NT2/D1 (cell line): ENCODE measurements at regions not wholly inside any gene's neighbourhood (a gene's known extent, or its start where the extent isn't known, plus 50 kb on each side); places are given as distances from the start of the nearest gene placed in this dataset.

Experiments used
- DNase-seq: peaks from one replicate; pipeline ENCODE4 v3.0.0-alpha.2; 2011; ENCODE audit warnings: low read depth, low spot score
- H3K27me3 ChIP-seq: 2 replicates; pipeline ENCODE4 v1.6.0; 2011; ENCODE audit warnings: mild to moderate bottlenecking; ENCODE audit not compliant: insufficient read length, insufficient read depth
- H3K36me3 ChIP-seq: 2 replicates; pipeline ENCODE4 v1.6.1; 2011; ENCODE audit warnings: mild to moderate bottlenecking, low read length, mixed read lengths; ENCODE audit not compliant: insufficient read depth, insufficient read length
- H3K4me1 ChIP-seq: 2 replicates; pipeline ENCODE4 v1.5.1; 2011; ENCODE audit not compliant: insufficient read depth, insufficient read length
- H3K4me3 ChIP-seq: 2 replicates; pipeline ENCODE4 v1.5.1; 2011; ENCODE audit warnings: low read depth; ENCODE audit not compliant: insufficient read length
- H3K9ac ChIP-seq: 2 replicates; pipeline ENCODE4 v1.6.0; 2011; ENCODE audit warnings: low read depth; ENCODE audit not compliant: insufficient read length
- H3K9me3 ChIP-seq: 2 replicates; pipeline ENCODE4 v1.5.1; 2011; ENCODE audit warnings: mild to moderate bottlenecking, low read length; ENCODE audit not compliant: insufficient read depth
- SUZ12 ChIP-seq: IDR thresholded peaks from 2 replicates; pipeline ENCODE4 v1.6.1; 2011; ENCODE audit not compliant: insufficient read length, insufficient read depth; ENCODE audit errors: extremely low read depth
- YY1 ChIP-seq: IDR thresholded peaks from 2 replicates; pipeline ENCODE4 v1.6.1; 2011; ENCODE audit not compliant: insufficient read length, insufficient read depth
- ZNF274 ChIP-seq: IDR thresholded peaks from 2 replicates; pipeline ENCODE4 v1.6.1; 2011; ENCODE audit warnings: mild to moderate bottlenecking, low read depth, low read length

GRCh38 chr2:120650022-120650644 lies 85.5 kb upstream of the GLI2 start:
- Histone ChIP-seq H3K4me1 (no peaks in the 10 kb centered on the region), H3K27me3 (no peaks in the 10 kb centered on the region), H3K4me3 (no peak overlapping the region), H3K9me3 (peaks cover 38% of the 10 kb centered on the region), H3K36me3 (no peaks in the 10 kb centered on the region), H3K9ac (no peak overlapping the region)
- TF ChIP-seq SUZ12 = no peak
- no peak for TF ChIP-seq YY1
- no peak for TF ChIP-seq ZNF274
- DNase-seq = no peak

DNA sequence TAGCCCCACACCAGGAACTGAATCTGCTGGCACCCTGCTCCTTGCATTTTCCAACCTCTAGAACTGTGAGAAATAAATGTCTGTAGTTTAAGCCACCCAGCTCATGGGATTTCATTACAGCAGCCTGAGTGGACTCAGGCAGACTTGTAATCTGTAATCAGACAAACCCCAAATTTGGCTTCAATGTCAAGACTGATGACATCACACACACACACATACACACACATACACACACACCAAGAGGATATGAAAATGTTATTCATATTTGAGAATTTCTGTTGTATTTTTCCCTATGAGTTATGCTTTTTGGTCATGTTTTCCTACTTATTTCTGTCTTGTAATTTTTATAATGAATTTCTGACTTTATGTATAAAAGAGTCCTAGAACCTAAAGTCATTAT lies 83.8 kb upstream of the GLI2 start:
- Histone ChIP-seq H3K27me3 (no peaks in the 10 kb centered on the region), H3K4me3 (no peak overlapping the region), H3K4me1 (no peaks in the 10 kb centered on the region), H3K9me3 (peaks cover 38% of the 10 kb centered on the region), H3K36me3 (no peaks in the 10 kb centered on the region), H3K9ac (no peak overlapping the region)
- TF ChIP-seq SUZ12 = no peak
- no peak for TF ChIP-seq ZNF274
- TF ChIP-seq YY1 = no peak
- no peak for DNase-seq

GRCh38 chr2:120653046-120653445 lies 82.6 kb upstream of the GLI2 start:
- H3K9me3 ChIP-seq = peaks cover 40% of the 10 kb centered on the region
- no peaks in the 10 kb centered on the region for H3K27me3 ChIP-seq
- no peak for DNase-seq

GRCh38 chr2:120653871-120654270 lies 81.8 kb upstream of the GLI2 start:
- peaks cover 48% of the 10 kb centered on the region for H3K9me3 ChIP-seq
- no peak overlapping the region for H3K4me3 ChIP-seq
- no peaks in the 10 kb centered on the region for H3K36me3 ChIP-seq
- TF ChIP-seq SUZ12 (no peak), ZNF274 (no peak), YY1 (no peak)
- no peaks in the 10 kb centered on the region for H3K4me1 ChIP-seq
- no peak overlapping the region for H3K9ac ChIP-seq
- DNase-seq = no peak
- H3K27me3 ChIP-seq = no peaks in the 10 kb centered on the region

More at GRCh38 chr2:120653046-120653445, 82.6 kb upstream of the GLI2 start:
- Histone ChIP-seq H3K9ac (no peak overlapping the region), H3K36me3 (no peaks in the 10 kb centered on the region), H3K4me1 (no peaks in the 10 kb centered on the region), H3K4me3 (no peak overlapping the region)
- TF ChIP-seq YY1 (no peak), SUZ12 (no peak), ZNF274 (no peak)

GRCh38 chr2:120654381-120655134 lies 81.1 kb upstream of the GLI2 start:
- Histone ChIP-seq H3K27me3 (no peaks in the 10 kb centered on the region), H3K9me3 (peaks cover 42% of the 10 kb centered on the region), H3K4me1 (no peaks in the 10 kb centered on the region), H3K9ac (no peak overlapping the region), H3K4me3 (no peak overlapping the region), H3K36me3 (no peaks in the 10 kb centered on the region)
- TF ChIP-seq ZNF274 = no peak
- no peak for TF ChIP-seq SUZ12
- TF ChIP-seq YY1 = no peak
- no peak for DNase-seq

DNA sequence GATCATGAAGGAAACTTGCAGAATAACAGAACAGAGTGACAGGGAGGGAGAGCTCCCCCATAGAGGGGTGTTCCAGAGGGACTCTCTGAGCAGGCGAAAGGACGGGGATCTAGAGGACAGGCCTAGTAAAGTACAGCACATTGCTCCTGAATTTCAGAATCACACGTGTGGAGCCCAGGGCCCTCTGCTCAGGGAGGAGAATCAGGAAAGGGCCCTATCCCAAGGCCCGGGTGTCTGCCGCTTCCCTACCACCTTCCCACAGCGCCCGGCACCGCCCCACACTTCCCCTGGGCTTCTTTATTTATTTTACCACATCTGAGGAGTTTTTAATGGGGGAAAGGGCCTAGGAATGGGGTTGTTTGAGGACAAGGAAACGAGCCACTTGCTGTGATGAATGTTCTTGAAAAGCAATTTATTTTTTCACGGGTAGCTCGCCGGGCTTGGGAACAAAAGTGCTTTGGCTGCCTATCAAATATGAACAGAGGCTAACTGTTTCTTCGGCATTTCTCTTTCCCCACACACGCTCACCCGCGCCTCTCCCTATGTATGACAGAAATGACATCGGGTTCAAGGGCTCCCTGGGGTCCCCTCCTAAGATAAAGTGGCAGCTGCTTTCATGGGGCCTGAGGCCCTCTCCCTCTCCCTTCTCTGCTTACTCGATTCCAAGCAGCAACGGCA lies 79.3 kb upstream of the GLI2 start:
- Histone ChIP-seq H3K4me1 (peaks cover 7% of the 10 kb centered on the region), H3K9ac (no peak overlapping the region), H3K36me3 (no peaks in the 10 kb centered on the region), H3K4me3 (no peak overlapping the region), H3K9me3 (peaks cover 24% of the 10 kb centered on the region; the same call in 1 of the 2 replicates), H3K27me3 (no peaks in the 10 kb centered on the region)
- DNase-seq = no peak
- no peak for TF ChIP-seq SUZ12
- TF ChIP-seq YY1 = no peak
- no peak for TF ChIP-seq ZNF274
